ENCODE measurements at regions not wholly inside any gene's neighbourhood (a gene's known extent, or its start where the extent isn't known, plus 50 kb on each side); places are given as distances from the start of the nearest gene placed in this dataset.
"Not testable (repeated sequence)": the region's sequence is repeated elsewhere in the genome, so short reads cannot be mapped to it uniquely, and the experiment has no call there.

DNA sequence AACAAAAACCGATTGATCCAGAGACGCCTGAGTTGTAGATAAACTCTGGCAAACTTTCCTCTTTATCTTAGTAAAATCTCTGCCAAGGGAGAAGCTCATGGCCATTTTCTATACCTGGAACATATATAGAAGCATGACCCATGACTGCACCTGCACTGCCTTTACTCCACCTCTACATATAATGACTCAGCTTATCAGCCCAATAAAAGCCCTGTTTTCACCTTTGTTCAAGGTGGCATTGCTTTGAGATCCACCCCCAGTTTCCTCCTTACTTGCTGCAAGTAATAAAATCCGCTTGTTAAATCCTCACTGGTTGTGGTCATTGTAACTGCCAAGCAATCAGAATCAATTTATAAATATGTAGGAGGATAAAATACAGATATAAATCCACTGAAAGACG is 1280.4 kb downstream of the NSUN3 start:
- TF ChIP-seq, protein P1, sequence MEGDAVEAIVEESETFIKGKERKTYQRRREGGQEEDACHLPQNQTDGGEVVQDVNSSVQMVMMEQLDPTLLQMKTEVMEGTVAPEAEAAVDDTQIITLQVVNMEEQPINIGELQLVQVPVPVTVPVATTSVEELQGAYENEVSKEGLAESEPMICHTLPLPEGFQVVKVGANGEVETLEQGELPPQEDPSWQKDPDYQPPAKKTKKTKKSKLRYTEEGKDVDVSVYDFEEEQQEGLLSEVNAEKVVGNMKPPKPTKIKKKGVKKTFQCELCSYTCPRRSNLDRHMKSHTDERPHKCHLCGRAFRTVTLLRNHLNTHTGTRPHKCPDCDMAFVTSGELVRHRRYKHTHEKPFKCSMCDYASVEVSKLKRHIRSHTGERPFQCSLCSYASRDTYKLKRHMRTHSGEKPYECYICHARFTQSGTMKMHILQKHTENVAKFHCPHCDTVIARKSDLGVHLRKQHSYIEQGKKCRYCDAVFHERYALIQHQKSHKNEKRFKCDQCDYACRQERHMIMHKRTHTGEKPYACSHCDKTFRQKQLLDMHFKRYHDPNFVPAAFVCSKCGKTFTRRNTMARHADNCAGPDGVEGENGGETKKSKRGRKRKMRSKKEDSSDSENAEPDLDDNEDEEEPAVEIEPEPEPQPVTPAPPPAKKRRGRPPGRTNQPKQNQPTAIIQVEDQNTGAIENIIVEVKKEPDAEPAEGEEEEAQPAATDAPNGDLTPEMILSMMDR (IDR thresholded peaks at IDR 0.05): no peak
- H3K27me3 ChIP-seq (ENCODE audit: control insufficient read depth in 1 of 2, insufficient read depth in 2 of 2, low read length in 2 of 2): no peaks in the 10 kb centered on the region
- Mint-ChIP-seq H3K9me3 (no peaks in the 10 kb centered on the region), H3K36me3 (ENCODE audit: low read depth) (no peaks in the 10 kb centered on the region), H3K27me3 (no peaks in the 10 kb centered on the region), H3K4me1 (ENCODE audit: low read depth) (no peaks in the 10 kb centered on the region), H3K4me3 (no peak overlapping the region), H3K27ac (no peak overlapping the region)
- no peak overlapping the region for H3K4me3 ChIP-seq (ENCODE audit: low read length)
- ChIA-PET CTCF (no interaction called here), POLR2A (no interaction called here)
- no peak overlapping the region for H3K27ac ChIP-seq (ENCODE audit: low read depth in 1 of 2, low read length in 2 of 2)
- DNase-seq: no peak
- H3K4me1 ChIP-seq (ENCODE audit: insufficient read depth, low read length): no peaks in the 10 kb centered on the region
- peaks cover 0 to 9% of the 10 kb centered on the region in 2 experiments for H3K9me3 ChIP-seq (ENCODE audit: control insufficient read depth in 1 of 2, insufficient read depth in 1 of 2, low read length in 2 of 2)
- ATAC-seq (ENCODE audit: poor library complexity): no peak
- no peaks in the 10 kb centered on the region for H3K36me3 ChIP-seq (ENCODE audit: insufficient read depth, low read length)
- intact Hi-C loops (cut with DNase I, micrococcal nuclease): no loop called here

DNA sequence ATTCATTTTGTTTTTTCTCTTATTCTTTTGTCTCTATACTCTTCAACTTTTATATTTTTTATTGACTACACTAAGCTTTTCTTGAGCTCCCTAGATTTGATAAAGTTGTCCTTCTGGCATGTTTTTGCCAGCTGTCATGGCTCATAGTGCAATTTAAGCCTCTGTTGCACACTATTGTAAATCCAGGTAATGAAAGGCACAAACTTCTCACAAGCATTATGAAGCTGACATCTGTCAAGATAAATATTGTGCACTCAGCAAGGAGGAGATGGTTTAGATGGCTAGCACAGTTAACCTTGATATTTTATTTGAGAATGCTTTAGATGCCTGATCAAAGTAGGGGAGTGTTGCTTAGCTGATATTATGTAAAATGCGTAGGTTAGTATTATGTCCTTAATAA is 1280.9 kb downstream of the NSUN3 start:
- Mint-ChIP-seq H3K4me3 (no peak overlapping the region), H3K9me3 (no peaks in the 10 kb centered on the region), H3K4me1 (ENCODE audit: low read depth) (no peaks in the 10 kb centered on the region), H3K36me3 (ENCODE audit: low read depth) (no peaks in the 10 kb centered on the region), H3K27me3 (no peaks in the 10 kb centered on the region), H3K27ac (no peak overlapping the region)
- Histone ChIP-seq H3K36me3 (ENCODE audit: insufficient read depth, low read length) (no peaks in the 10 kb centered on the region), H3K4me1 (ENCODE audit: insufficient read depth, low read length) (no peaks in the 10 kb centered on the region), H3K27ac (ENCODE audit: low read depth in 1 of 2, low read length in 2 of 2) (no peak overlapping the region), H3K9me3 (ENCODE audit: control insufficient read depth in 1 of 2, insufficient read depth in 1 of 2, low read length in 2 of 2) (peaks cover 0 to 9% of the 10 kb centered on the region in 2 experiments), H3K4me3 (ENCODE audit: low read length) (no peak overlapping the region), H3K27me3 (ENCODE audit: control insufficient read depth in 1 of 2, insufficient read depth in 2 of 2, low read length in 2 of 2) (no peaks in the 10 kb centered on the region)
- ChIA-PET CTCF (no interaction called here), POLR2A (no interaction called here)
- no peak for DNase-seq
- intact Hi-C loops (cut with DNase I, micrococcal nuclease): no loop called here
- TF ChIP-seq, protein P1 (IDR thresholded peaks at IDR 0.05): no peak
- no peak for ATAC-seq (ENCODE audit: poor library complexity)

DNA sequence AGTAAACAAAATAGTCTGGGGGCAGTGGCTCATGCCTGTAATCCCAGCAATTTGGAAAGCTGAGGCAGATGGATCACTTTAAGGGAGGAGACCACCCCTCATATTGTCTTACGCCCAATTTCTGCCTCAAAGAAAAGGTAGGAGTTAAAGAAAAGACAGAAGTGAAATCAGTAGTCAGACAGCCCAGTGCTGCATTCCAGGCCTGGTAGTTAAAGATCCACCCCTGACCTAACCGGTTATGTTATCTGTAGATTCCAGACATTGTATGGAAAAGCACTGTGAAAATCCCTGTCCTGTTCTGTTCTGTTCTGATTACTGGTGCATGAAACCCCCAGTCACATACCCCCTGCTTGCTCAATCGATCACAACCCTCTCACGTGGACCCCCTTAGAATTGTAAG is 1285.1 kb downstream of the NSUN3 start:
- H3K4me1 Mint-ChIP-seq (ENCODE audit: low read depth); H3K27me3 Mint-ChIP-seq; H3K9me3 ChIP-seq (ENCODE audit: control insufficient read depth in 1 of 2, insufficient read depth in 1 of 2, low read length in 2 of 2); H3K36me3 ChIP-seq (ENCODE audit: insufficient read depth, low read length); CTCF ChIA-PET; ATAC-seq (ENCODE audit: poor library complexity); POLR2A ChIA-PET; H3K36me3 Mint-ChIP-seq (ENCODE audit: low read depth); H3K4me3 Mint-ChIP-seq; intact Hi-C loops (cut with DNase I, micrococcal nuclease); H3K27ac Mint-ChIP-seq; H3K27me3 ChIP-seq (ENCODE audit: control insufficient read depth in 1 of 2, insufficient read depth in 2 of 2, low read length in 2 of 2); H3K4me3 ChIP-seq (ENCODE audit: low read length); H3K27ac ChIP-seq (ENCODE audit: low read depth in 1 of 2, low read length in 2 of 2); DNase-seq; H3K4me1 ChIP-seq (ENCODE audit: insufficient read depth, low read length); H3K9me3 Mint-ChIP-seq: not testable (repeated sequence)

DNA sequence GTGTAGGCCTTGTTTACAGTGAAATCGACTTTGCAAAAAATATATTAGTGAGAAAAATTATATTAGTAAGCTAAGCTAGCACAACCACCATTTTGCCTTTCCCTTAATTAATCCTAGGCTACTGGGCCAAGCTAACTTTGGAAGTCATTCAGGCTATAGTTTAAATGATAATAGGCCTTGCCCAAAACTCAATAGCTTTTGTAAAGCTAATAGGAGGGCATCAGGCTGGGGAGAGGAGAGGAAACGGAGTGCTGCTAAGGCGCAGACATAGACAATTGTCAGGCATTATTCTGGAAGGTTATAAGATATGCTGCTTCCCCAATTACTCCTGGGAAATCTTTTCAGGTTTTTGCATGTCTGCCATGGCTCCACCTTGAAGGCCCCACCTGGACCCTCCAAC is 1286.0 kb downstream of the NSUN3 start:
- CTCF ChIA-PET: no interaction called here

More for the DNA sequence above, 1286.0 kb downstream of the NSUN3 start:
- no peaks in the 10 kb centered on the region for H3K4me1 Mint-ChIP-seq (ENCODE audit: low read depth)
- no peaks in the 10 kb centered on the region for H3K36me3 Mint-ChIP-seq (ENCODE audit: low read depth)
- intact Hi-C loops (cut with DNase I, micrococcal nuclease): no loop called here
- no peak for ATAC-seq (ENCODE audit: poor library complexity)
- Histone ChIP-seq H3K4me1 (ENCODE audit: insufficient read depth, low read length) (no peaks in the 10 kb centered on the region), H3K36me3 (ENCODE audit: insufficient read depth, low read length) (no peaks in the 10 kb centered on the region), H3K27me3 (ENCODE audit: control insufficient read depth in 1 of 2, insufficient read depth in 2 of 2, low read length in 2 of 2) (no peaks in the 10 kb centered on the region), H3K4me3 (ENCODE audit: low read length) (no peak overlapping the region), H3K9me3 (ENCODE audit: control insufficient read depth in 1 of 2, insufficient read depth in 1 of 2, low read length in 2 of 2) (peaks cover 4 to 5% of the 10 kb centered on the region in 2 experiments), H3K27ac (ENCODE audit: low read depth in 1 of 2, low read length in 2 of 2) (no peak overlapping the region)
- no peak for DNase-seq
- H3K4me3 Mint-ChIP-seq: no peak overlapping the region
- no peaks in the 10 kb centered on the region for H3K27me3 Mint-ChIP-seq
- peaks cover 2% of the 10 kb centered on the region for H3K9me3 Mint-ChIP-seq
- TF ChIP-seq, protein P1 (IDR thresholded peaks at IDR 0.05): no peak
- POLR2A ChIA-PET: no interaction called here
- H3K27ac Mint-ChIP-seq: no peak overlapping the region
